MM.1S (cell line): ENCODE measurements at regions not wholly inside any gene's neighbourhood (a gene's known extent, or its start where the extent isn't known, plus 50 kb on each side); places are given as distances from the start of the nearest gene placed in this dataset.

Experiments used
- EZH2 ChIP-seq: fragments of 300-600 bp; sonication (generic); optimal IDR thresholded peaks from 2 replicates; pipeline ENCODE3; 2017; ENCODE audit warnings: low read depth, mild to moderate bottlenecking, antibody characterized with exemption, low read length, mixed read lengths
- EZH2phosphoT487 ChIP-seq: fragments of 300-600 bp; sonication (generic); IDR thresholded peaks from 2 replicates; pipeline ENCODE4 v1.6.1; 2018; ENCODE audit warnings: antibody characterized with exemption, low read length
- TF ChIP-seq, protein P1 (sequence below): fragments of 300-600 bp; sonication (generic); IDR thresholded peaks from 2 replicates; pipeline ENCODE4 v1.5.1; 2016; ENCODE audit warnings: antibody characterized with exemption, low read length, mixed read lengths

DNA sequence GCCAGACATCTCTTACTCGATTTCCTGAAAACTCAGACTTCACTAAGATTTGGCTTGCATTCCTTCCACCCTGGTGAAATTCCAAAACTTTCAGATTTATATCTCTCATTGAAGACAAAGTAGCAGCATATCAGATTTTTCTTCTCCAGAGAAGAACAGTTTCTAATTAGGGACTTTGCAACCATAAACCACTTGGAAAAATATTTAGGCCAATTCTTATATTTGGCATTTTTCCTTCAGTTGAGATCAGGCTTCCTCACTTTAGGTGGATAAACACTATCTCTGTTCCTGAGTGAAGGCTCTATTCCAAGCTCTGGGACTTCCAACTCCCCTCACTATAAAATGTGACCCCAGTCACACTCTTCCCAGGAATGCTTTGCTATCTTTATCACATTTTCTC, 1434.3 kb upstream of the FLRT2 start:
- TF ChIP-seq, protein P1, sequence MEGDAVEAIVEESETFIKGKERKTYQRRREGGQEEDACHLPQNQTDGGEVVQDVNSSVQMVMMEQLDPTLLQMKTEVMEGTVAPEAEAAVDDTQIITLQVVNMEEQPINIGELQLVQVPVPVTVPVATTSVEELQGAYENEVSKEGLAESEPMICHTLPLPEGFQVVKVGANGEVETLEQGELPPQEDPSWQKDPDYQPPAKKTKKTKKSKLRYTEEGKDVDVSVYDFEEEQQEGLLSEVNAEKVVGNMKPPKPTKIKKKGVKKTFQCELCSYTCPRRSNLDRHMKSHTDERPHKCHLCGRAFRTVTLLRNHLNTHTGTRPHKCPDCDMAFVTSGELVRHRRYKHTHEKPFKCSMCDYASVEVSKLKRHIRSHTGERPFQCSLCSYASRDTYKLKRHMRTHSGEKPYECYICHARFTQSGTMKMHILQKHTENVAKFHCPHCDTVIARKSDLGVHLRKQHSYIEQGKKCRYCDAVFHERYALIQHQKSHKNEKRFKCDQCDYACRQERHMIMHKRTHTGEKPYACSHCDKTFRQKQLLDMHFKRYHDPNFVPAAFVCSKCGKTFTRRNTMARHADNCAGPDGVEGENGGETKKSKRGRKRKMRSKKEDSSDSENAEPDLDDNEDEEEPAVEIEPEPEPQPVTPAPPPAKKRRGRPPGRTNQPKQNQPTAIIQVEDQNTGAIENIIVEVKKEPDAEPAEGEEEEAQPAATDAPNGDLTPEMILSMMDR = no peak
- TF ChIP-seq EZH2phosphoT487 (no peak), EZH2 (no peak)
